SK-N-SH (cell line): ENCODE measurements at regions not wholly inside any gene's neighbourhood (a gene's known extent, or its start where the extent isn't known, plus 50 kb on each side); places are given as distances from the start of the nearest gene placed in this dataset.
"Not testable (repeated sequence)": the region's sequence is repeated elsewhere in the genome, so short reads cannot be mapped to it uniquely, and the experiment has no call there.

Source experiments
- CTCF ChIA-PET: fragments of 300-600, 350-600 bp; formaldehyde crosslinking; extraction: SDS; loops from one replicate; lab custom pipeline; 2021; lab: Yijun Ruan, JAX
- POLR2A ChIA-PET: fragments of 350-600 bp; sonication (Branson Sonifier 250); formaldehyde crosslinking; extraction: SDS; loops from one replicate; lab custom pipeline; 2020; ENCODE audit warnings: antibody characterized with exemption, inconsistent platforms; lab: Yijun Ruan, JAX
- DNase-seq: peaks from one replicate; pipeline ENCODE4 v3.0.0; 2012
- H2AFZ ChIP-seq: fragments of 200-600 bp; sonication (generic); 2 replicates; pipeline ENCODE4 v1.8.1; 2016; ENCODE audit warnings: antibody characterized with exemption, mild to moderate bottlenecking, low read depth
- H3F3A ChIP-seq: fragments of 200-600 bp; sonication (generic); replicated peaks from 2 replicates; pipeline ENCODE3; 2016; ENCODE audit warnings: antibody characterized with exemption, mild to moderate bottlenecking; ENCODE audit not compliant: insufficient read depth
- H3K27ac ChIP-seq, 2 experiments: fragments of 200-500 bp in 1 of 2; fragments of 200-600 bp in 1 of 2; sonication (Bioruptor generic) in 1 of 2; sonication (generic), shearing (Covaris generic) in 1 of 2; 2 replicates each; pipeline versions ENCODE4 v1.5.1 to v1.6.1; 2014 to 2016; ENCODE audit warnings: low read depth in 2 of 2, inconsistent platforms in 1 of 2, low read length in 1 of 2, mild to moderate bottlenecking in 1 of 2, mixed read lengths in 1 of 2
- H3K27me3 ChIP-seq: fragments of 200-600 bp; sonication (generic), shearing (Covaris generic); 2 replicates; pipeline ENCODE4 v1.6.1; 2016; ENCODE audit warnings: mixed run types; ENCODE audit not compliant: insufficient read depth
- H3K36me3 ChIP-seq, 2 experiments: fragments of 200-500 bp in 1 of 2; fragments of 200-600 bp in 1 of 2; sonication (Bioruptor generic) in 1 of 2; sonication (generic) in 1 of 2; replicated peaks in 1 of 2; 2 replicates each; pipeline versions ENCODE3 to v1.5.1; 2014 to 2016; ENCODE audit warnings: low read length in 1 of 2, mild to moderate bottlenecking in 1 of 2; ENCODE audit not compliant: insufficient read depth in 2 of 2, control insufficient read depth in 1 of 2
- H3K4me1 ChIP-seq, 2 experiments: fragments of 200-500 bp in 1 of 2; fragments of 200-600 bp in 1 of 2; sonication (Bioruptor generic) in 1 of 2; sonication (generic), shearing (Covaris generic) in 1 of 2; 2 replicates each; pipeline versions ENCODE4 v1.5.1 to v1.6.1; 2014 to 2016; ENCODE audit warnings: low read depth in 1 of 2, low read length in 1 of 2, mixed run types in 1 of 2; ENCODE audit not compliant: insufficient read depth in 2 of 2, control insufficient read depth in 1 of 2
- H3K4me2 ChIP-seq: fragments of 200-600 bp; sonication (generic), shearing (Covaris generic); 2 replicates; pipeline ENCODE4 v1.6.1; 2017; ENCODE audit warnings: mixed run types
- H3K4me3 ChIP-seq, 2 experiments: fragments of 200-500 bp in 1 of 2; fragments of 200-600 bp in 1 of 2; sonication (Bioruptor generic) in 1 of 2; sonication (generic), shearing (Covaris generic) in 1 of 2; 2 replicates each; pipeline versions ENCODE4 v1.5.1 to v1.8.1; 2014 to 2016; ENCODE audit warnings: low read depth in 2 of 2, inconsistent platforms in 1 of 2, low read length in 1 of 2, mild to moderate bottlenecking in 1 of 2, mixed read lengths in 1 of 2, moderate library complexity in 1 of 2
- H3K79me2 ChIP-seq: fragments of 200-600 bp; sonication (generic); 2 replicates; pipeline ENCODE4 v1.8.1; 2017; ENCODE audit warnings: mild to moderate bottlenecking; ENCODE audit not compliant: insufficient read depth
- H3K9ac ChIP-seq: fragments of 200-600 bp; sonication (generic); 2 replicates; pipeline ENCODE4 v1.6.1; 2017; ENCODE audit warnings: mixed run types
- H3K9me2 ChIP-seq: fragments of 200-600 bp; sonication (generic); 2 replicates; pipeline ENCODE4 v1.6.1; 2017; ENCODE audit warnings: mixed run types
- H3K9me3 ChIP-seq: fragments of 200-600 bp; sonication (generic); 2 replicates; pipeline ENCODE4 v1.6.1; 2017; ENCODE audit warnings: mixed run types, mild to moderate bottlenecking, moderate library complexity
- H4K20me1 ChIP-seq: fragments of 200-600 bp; sonication (generic); 2 replicates; pipeline ENCODE4 v1.6.1; 2017; ENCODE audit warnings: mild to moderate bottlenecking, mixed run types; ENCODE audit not compliant: insufficient read depth
- EZH2phosphoT487 ChIP-seq: fragments of 200-600 bp; sonication (generic); IDR thresholded peaks from 2 replicates; pipeline ENCODE4 v1.6.1; 2017; ENCODE audit warnings: low read depth, mixed run types, mild to moderate bottlenecking, antibody characterized with exemption, moderate library complexity, borderline replicate concordance
- WGBS: methylation state at CpG from one replicate; pipeline ENCODE4 v1.1.6; 2017; ENCODE audit warnings: low lambda C conversion rate; 5-methylcytosine and 5-hydroxymethylcytosine counted together
- TF ChIP-seq, protein P1 (sequence below): IDR thresholded peaks from 2 replicates; pipeline ENCODE4; 2012
- TF ChIP-seq, protein P2 (sequence below): fragments of 150-350 bp; IDR thresholded peaks from 2 replicates; pipeline ENCODE4 v1.6.1; 2016; ENCODE audit warnings: mild to moderate bottlenecking, low read depth, low read length
- TF ChIP-seq, protein P3 (sequence below): IDR thresholded peaks from 2 replicates; pipeline ENCODE4 v1.4.0; 2012; ENCODE audit warnings: low read depth, borderline replicate concordance
- TF ChIP-seq, protein P4 (sequence below): fragments of 150-350 bp; IDR thresholded peaks from 2 replicates; pipeline ENCODE4 v1.6.1; 2017; ENCODE audit warnings: antibody characterized with exemption, low read length, low read depth, borderline replicate concordance
- TF ChIP-seq, protein P5 (sequence below): fragments of 200-600 bp; sonication (generic); IDR thresholded peaks from 2 replicates; pipeline ENCODE4 v1.6.1; 2017; ENCODE audit warnings: antibody characterized with exemption, mild to moderate bottlenecking, moderate library complexity

DNA sequence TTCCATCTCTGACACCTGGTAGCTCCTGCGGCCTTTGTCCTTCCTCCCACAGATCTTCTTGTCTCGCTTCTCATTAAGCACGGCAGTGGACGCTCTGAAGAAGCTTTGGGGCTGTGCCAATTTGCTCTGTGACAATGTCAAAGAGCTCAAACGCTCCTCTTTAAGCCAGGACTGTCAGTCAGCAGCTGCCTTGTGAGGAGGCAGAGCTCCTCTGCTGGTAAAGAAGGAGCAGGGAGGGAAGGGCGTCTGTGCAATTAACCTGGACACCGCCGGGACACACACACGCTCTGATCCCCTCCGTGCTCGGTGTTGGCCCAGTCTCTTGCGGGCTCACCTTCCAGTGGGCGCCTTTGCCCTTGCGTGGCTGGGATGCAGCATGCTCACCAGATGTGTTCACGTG is 373.9 kb downstream of the BRD1 start:
- H3K9me2 ChIP-seq = no peaks in the 10 kb centered on the region
- H3K27ac ChIP-seq = no peak overlapping the region
- ChIA-PET POLR2A (no interaction called here), CTCF (interaction anchor here (0.7 to 1.2 kb wide), 2 partner anchors 22 to 39 kb away, joined by 3 read pairs; no protein-coding TSS in a partner anchor)
- H3K9me3 ChIP-seq = no peaks in the 10 kb centered on the region
- no peak overlapping the region for H2AFZ ChIP-seq
- no peak overlapping the region for H3K9ac ChIP-seq
- no peaks in the 10 kb centered on the region for H3F3A ChIP-seq
- no peak for DNase-seq
- H3K79me2 ChIP-seq = no peaks in the 10 kb centered on the region
- no peaks in the 10 kb centered on the region for H3K4me1 ChIP-seq
- no peaks in the 10 kb centered on the region for H3K36me3 ChIP-seq
- peaks cover 20% of the 10 kb centered on the region; the same call in 1 of the 2 replicates for H3K27me3 ChIP-seq
- no peak overlapping the region for H3K4me2 ChIP-seq
- WGBS = 9% methylated on average over 7 of the region's 15 CpGs
- H4K20me1 ChIP-seq = no peaks in the 10 kb centered on the region
- no peak overlapping the region for H3K4me3 ChIP-seq
- TF ChIP-seq, protein P1, sequence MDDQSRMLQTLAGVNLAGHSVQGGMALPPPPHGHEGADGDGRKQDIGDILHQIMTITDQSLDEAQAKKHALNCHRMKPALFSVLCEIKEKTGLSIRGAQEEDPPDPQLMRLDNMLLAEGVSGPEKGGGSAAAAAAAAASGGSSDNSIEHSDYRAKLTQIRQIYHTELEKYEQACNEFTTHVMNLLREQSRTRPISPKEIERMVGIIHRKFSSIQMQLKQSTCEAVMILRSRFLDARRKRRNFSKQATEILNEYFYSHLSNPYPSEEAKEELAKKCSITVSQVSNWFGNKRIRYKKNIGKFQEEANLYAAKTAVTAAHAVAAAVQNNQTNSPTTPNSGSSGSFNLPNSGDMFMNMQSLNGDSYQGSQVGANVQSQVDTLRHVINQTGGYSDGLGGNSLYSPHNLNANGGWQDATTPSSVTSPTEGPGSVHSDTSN = no peak
- TF ChIP-seq EZH2phosphoT487 = no peak
- TF ChIP-seq, protein P2, sequence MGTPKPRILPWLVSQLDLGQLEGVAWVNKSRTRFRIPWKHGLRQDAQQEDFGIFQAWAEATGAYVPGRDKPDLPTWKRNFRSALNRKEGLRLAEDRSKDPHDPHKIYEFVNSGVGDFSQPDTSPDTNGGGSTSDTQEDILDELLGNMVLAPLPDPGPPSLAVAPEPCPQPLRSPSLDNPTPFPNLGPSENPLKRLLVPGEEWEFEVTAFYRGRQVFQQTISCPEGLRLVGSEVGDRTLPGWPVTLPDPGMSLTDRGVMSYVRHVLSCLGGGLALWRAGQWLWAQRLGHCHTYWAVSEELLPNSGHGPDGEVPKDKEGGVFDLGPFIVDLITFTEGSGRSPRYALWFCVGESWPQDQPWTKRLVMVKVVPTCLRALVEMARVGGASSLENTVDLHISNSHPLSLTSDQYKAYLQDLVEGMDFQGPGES = no peak
- TF ChIP-seq, protein P3, sequence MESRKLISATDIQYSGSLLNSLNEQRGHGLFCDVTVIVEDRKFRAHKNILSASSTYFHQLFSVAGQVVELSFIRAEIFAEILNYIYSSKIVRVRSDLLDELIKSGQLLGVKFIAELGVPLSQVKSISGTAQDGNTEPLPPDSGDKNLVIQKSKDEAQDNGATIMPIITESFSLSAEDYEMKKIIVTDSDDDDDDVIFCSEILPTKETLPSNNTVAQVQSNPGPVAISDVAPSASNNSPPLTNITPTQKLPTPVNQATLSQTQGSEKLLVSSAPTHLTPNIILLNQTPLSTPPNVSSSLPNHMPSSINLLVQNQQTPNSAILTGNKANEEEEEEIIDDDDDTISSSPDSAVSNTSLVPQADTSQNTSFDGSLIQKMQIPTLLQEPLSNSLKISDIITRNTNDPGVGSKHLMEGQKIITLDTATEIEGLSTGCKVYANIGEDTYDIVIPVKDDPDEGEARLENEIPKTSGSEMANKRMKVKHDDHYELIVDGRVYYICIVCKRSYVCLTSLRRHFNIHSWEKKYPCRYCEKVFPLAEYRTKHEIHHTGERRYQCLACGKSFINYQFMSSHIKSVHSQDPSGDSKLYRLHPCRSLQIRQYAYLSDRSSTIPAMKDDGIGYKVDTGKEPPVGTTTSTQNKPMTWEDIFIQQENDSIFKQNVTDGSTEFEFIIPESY = no peak
- TF ChIP-seq, protein P4, sequence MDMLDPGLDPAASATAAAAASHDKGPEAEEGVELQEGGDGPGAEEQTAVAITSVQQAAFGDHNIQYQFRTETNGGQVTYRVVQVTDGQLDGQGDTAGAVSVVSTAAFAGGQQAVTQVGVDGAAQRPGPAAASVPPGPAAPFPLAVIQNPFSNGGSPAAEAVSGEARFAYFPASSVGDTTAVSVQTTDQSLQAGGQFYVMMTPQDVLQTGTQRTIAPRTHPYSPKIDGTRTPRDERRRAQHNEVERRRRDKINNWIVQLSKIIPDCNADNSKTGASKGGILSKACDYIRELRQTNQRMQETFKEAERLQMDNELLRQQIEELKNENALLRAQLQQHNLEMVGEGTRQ = no peak
- TF ChIP-seq, protein P5, sequence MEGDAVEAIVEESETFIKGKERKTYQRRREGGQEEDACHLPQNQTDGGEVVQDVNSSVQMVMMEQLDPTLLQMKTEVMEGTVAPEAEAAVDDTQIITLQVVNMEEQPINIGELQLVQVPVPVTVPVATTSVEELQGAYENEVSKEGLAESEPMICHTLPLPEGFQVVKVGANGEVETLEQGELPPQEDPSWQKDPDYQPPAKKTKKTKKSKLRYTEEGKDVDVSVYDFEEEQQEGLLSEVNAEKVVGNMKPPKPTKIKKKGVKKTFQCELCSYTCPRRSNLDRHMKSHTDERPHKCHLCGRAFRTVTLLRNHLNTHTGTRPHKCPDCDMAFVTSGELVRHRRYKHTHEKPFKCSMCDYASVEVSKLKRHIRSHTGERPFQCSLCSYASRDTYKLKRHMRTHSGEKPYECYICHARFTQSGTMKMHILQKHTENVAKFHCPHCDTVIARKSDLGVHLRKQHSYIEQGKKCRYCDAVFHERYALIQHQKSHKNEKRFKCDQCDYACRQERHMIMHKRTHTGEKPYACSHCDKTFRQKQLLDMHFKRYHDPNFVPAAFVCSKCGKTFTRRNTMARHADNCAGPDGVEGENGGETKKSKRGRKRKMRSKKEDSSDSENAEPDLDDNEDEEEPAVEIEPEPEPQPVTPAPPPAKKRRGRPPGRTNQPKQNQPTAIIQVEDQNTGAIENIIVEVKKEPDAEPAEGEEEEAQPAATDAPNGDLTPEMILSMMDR = no peak

DNA sequence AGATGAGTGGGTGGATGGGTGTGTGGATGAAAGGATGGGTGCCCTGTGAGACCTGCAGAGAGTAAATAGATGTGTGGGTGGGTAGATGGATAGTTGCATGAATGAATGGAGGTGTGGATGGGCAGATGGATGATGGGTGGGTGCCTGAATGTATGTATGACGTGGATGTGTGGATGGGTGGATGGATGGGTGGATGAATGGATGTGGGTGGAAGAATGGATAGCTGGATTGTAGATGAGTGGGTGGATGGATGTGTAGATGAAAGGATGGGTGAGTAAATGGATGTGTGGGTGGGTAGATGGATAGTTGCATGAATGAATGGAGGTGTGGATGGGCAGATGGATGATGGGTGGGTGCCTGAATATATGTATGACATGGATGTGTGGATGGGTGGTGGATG is 374.7 kb downstream of the BRD1 start:
- H3K79me2 ChIP-seq, H3K27ac ChIP-seq, H3F3A ChIP-seq, H3K4me3 ChIP-seq, H3K9ac ChIP-seq, POLR2A ChIA-PET, H3K9me2 ChIP-seq, H3K36me3 ChIP-seq, DNase-seq, H3K4me2 ChIP-seq, H2AFZ ChIP-seq, H3K9me3 ChIP-seq, H4K20me1 ChIP-seq, H3K4me1 ChIP-seq: not testable (repeated sequence)
- peaks cover 20% of the 10 kb centered on the region; the same call in 1 of the 2 replicates for H3K27me3 ChIP-seq
- WGBS = 0% methylated on average over 1 of the region's 1 CpG
- CTCF ChIA-PET = interaction anchor here (1.2 kb wide), 1 partner anchor 21 kb away, joined by 3 read pairs; no protein-coding TSS in a partner anchor
